ENCODE measurements at regions not wholly inside any gene's neighbourhood (a gene's known extent, or its start where the extent isn't known, plus 50 kb on each side); places are given as distances from the start of the nearest gene placed in this dataset.

DNA sequence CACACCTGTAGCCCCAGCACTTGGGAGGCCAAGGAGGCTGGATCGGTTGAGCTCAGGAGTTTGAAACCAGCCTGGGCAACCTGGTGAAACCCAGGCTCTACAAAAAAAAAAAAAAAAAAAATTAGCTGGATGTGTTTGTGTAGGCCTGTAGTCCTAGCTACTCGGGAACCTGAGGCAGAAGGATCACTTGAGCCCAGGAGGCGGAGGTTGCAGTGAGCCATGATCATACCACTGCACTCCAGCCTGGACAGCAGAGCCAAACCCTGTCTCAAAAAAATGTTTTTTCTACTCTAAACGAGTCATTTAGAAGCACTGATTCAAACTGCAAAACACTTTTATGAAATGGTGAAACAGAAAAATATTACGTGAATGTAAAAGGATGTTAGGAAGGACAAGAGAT lies 69.1 kb upstream of the SLC39A10 start:
- no peak for TF ChIP-seq POLR2A (IDR thresholded peaks at IDR 0.05; ENCODE audit: low read depth, low read length)
- no peak for TF ChIP-seq POLR2AphosphoS5 (IDR thresholded peaks at IDR 0.05; ENCODE audit: low read depth, low read length)
- TF ChIP-seq TAF1 (IDR thresholded peaks at IDR 0.05; ENCODE audit: borderline replicate concordance, low read depth, low read length), result no peak

Data from GM12892 (cell line).